PFSK-1 (cell line): ENCODE measurements at regions not wholly inside any gene's neighbourhood (a gene's known extent, or its start where the extent isn't known, plus 50 kb on each side); places are given as distances from the start of the nearest gene placed in this dataset.

Experiments used
- FOXP2 ChIP-seq: optimal IDR thresholded peaks from 2 replicates; pipeline ENCODE3; 2011; ENCODE audit warnings: borderline replicate concordance, control low read depth, inconsistent platforms; ENCODE audit not compliant: insufficient read depth; ENCODE audit errors: extremely low read length, extremely low read depth
- POLR2AphosphoS5 ChIP-seq: IDR thresholded peaks from 2 replicates; pipeline ENCODE4 v1.6.1; 2012; ENCODE audit warnings: low read depth, mild to moderate bottlenecking, control low read depth, low read length, moderate library complexity
- REST ChIP-seq, 2 experiments: IDR thresholded peaks; 2 replicates each; pipeline versions ENCODE4 v1.6.1 to v1.8.0; 2011 to 2012; ENCODE audit warnings: low read depth in 2 of 2, low read length in 2 of 2, control low read depth in 1 of 2, inconsistent platforms in 1 of 2, mild to moderate bottlenecking in 1 of 2, moderate library complexity in 1 of 2; ENCODE audit not compliant: insufficient read depth in 1 of 2
- SIN3A ChIP-seq: IDR thresholded peaks from 2 replicates; pipeline ENCODE4 v1.6.1; 2012; ENCODE audit warnings: mild to moderate bottlenecking, low read length, moderate library complexity, borderline replicate concordance; ENCODE audit not compliant: insufficient read depth
- TAF1 ChIP-seq: IDR thresholded peaks from 2 replicates; pipeline ENCODE4 v1.6.1; 2012; ENCODE audit warnings: low read length, control low read depth, borderline replicate concordance; ENCODE audit not compliant: insufficient read depth

GRCh38 chr20:62540504-62540903 lies 64.7 kb upstream of the GATA5 start:
- TF ChIP-seq FOXP2 (no peak), REST (IDR thresholded peaks at IDR 0.05; ENCODE audit: insufficient read depth in 1 of 2, low read depth in 2 of 2, low read length in 2 of 2) (no peak), TAF1 (no peak), POLR2AphosphoS5 (no peak), SIN3A (no peak)
